GM12873 (cell line): ENCODE measurements at regions not wholly inside any gene's neighbourhood (a gene's known extent, or its start where the extent isn't known, plus 50 kb on each side); places are given as distances from the start of the nearest gene placed in this dataset.

Experiments
- CTCF ChIP-seq: IDR thresholded peaks from 2 replicates; pipeline ENCODE4 v1.5.1; 2012; ENCODE audit warnings: low read depth, mild to moderate bottlenecking, moderate library complexity, low read length, control low read depth; ENCODE audit not compliant: insufficient read depth; ENCODE audit errors: missing control alignments

- TF ChIP-seq CTCF: no peak
Measured at GRCh38 chr16:6602405-6602804, 730.2 kb upstream of the RBFOX1 start.

GRCh38 chr16:6600167-6600566 lies 732.5 kb upstream of the RBFOX1 start:
- no peak for TF ChIP-seq CTCF

GRCh38 chr16:6593799-6594198 lies 738.8 kb upstream of the RBFOX1 start:
- no peak for TF ChIP-seq CTCF

GRCh38 chr16:6576606-6577005 lies 756.0 kb upstream of the RBFOX1 start:
- no peak for TF ChIP-seq CTCF

- TF ChIP-seq CTCF: no peak
Measured at GRCh38 chr16:6576113-6576512, 756.5 kb upstream of the RBFOX1 start.

GRCh38 chr16:6574146-6574545 lies 758.5 kb upstream of the RBFOX1 start:
- no peak for TF ChIP-seq CTCF

- no peak for TF ChIP-seq CTCF
Measured at GRCh38 chr16:6573577-6573976, 759.1 kb upstream of the RBFOX1 start.
